ENCODE measurements at regions not wholly inside any gene's neighbourhood (a gene's known extent, or its start where the extent isn't known, plus 50 kb on each side); places are given as distances from the start of the nearest gene placed in this dataset.

DNA sequence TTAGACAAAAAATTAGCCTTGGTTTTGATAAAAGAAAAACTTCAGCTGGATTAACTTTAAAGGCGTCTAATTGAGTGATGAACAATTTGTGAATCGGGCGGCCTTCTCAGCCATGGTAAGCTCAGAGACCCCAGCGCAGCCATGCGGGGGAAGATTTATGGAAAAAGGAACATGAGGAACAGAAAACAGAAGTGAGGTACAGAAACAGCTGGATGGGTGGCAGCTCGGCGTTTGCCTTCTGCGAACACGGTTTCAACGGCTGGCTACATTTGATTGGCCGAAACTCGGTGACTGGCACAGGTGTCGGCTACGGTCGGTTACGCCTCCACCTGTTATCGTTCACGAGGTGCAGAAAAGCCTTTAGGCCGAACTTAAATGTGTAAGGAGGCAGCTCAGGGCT is 401.4 kb upstream of the FAT1 start:
- ATAC-seq (ENCODE audit: low read depth) (no peak), DNase-seq (no peak)
- Histone ChIP-seq H2AFZ (ENCODE audit: insufficient read depth, low read depth, low read length, poor library complexity, severe bottlenecking) (no peak overlapping the region), H3K9ac (ENCODE audit: low read length) (no peak overlapping the region), H4K20me1 (ENCODE audit: control insufficient read depth, insufficient read depth, low read length, poor library complexity, severe bottlenecking) (no peaks in the 10 kb centered on the region), H3K9me3 (ENCODE audit: control extremely low read depth in 1 of 3, control insufficient read depth in 2 of 3, insufficient read depth in 1 of 3, low read length in 2 of 3) (peaks cover 0 to 13% (median 2%) of the 10 kb centered on the region in 3 donors), H3K27me3 (replicated peaks in 1 of 4; ENCODE audit: control extremely low read depth in 1 of 4, control insufficient read depth in 3 of 4, insufficient read depth in 4 of 4, low read length in 3 of 4) (no peaks in the 10 kb centered on the region), H3K4me1 (ENCODE audit: control insufficient read depth in 2 of 2, insufficient read depth in 2 of 2, low read length in 2 of 2) (no peaks in the 10 kb centered on the region), H3K79me2 (ENCODE audit: control insufficient read depth, insufficient read depth, low read length) (no peaks in the 10 kb centered on the region), H3K27ac (ENCODE audit: low read length in 2 of 2) (no peak overlapping the region), H3K4me2 (replicated peaks; ENCODE audit: low read depth, low read length, poor library complexity, severe bottlenecking) (no peak overlapping the region), H3K4me3 (ENCODE audit: control extremely low read depth in 1 of 5, extremely low read depth in 1 of 5, insufficient read depth in 1 of 5, low read depth in 2 of 5, low read length in 4 of 5) (no peak overlapping the region), H3K36me3 (replicated peaks in 1 of 2; ENCODE audit: control extremely low read depth in 1 of 2, control insufficient read depth in 1 of 2, extremely low read depth in 1 of 2, insufficient read depth in 2 of 2, low read length in 1 of 2) (no peaks in the 10 kb centered on the region)
- no peaks in the 10 kb centered on the region for H3K4me1 Mint-ChIP-seq
- WGBS (ENCODE audit: insufficient coverage) = 98% methylated on average over 18 of the region's 19 CpGs
- TF ChIP-seq, protein P1, sequence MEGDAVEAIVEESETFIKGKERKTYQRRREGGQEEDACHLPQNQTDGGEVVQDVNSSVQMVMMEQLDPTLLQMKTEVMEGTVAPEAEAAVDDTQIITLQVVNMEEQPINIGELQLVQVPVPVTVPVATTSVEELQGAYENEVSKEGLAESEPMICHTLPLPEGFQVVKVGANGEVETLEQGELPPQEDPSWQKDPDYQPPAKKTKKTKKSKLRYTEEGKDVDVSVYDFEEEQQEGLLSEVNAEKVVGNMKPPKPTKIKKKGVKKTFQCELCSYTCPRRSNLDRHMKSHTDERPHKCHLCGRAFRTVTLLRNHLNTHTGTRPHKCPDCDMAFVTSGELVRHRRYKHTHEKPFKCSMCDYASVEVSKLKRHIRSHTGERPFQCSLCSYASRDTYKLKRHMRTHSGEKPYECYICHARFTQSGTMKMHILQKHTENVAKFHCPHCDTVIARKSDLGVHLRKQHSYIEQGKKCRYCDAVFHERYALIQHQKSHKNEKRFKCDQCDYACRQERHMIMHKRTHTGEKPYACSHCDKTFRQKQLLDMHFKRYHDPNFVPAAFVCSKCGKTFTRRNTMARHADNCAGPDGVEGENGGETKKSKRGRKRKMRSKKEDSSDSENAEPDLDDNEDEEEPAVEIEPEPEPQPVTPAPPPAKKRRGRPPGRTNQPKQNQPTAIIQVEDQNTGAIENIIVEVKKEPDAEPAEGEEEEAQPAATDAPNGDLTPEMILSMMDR (IDR thresholded peaks at IDR 0.05) = no peak
- TF ChIP-seq EZH2 (IDR thresholded peaks at IDR 0.05; ENCODE audit: borderline replicate concordance, insufficient read depth, low read depth, low read length, poor library complexity, severe bottlenecking) = no peak
- CTCF ChIA-PET = interaction anchor here (1.4 kb wide), 1 partner anchor 16 kb away, joined by 3 read pairs; no protein-coding TSS in a partner anchor
- intact Hi-C loops (cut with micrococcal nuclease) = no loop called here
- H3K27me3 Mint-ChIP-seq = no peaks in the 10 kb centered on the region
- no peak overlapping the region for H3K27ac Mint-ChIP-seq
- POLR2A ChIA-PET = no interaction called here
- no peak overlapping the region for H3K4me3 Mint-ChIP-seq
- H3K9me3 Mint-ChIP-seq (ENCODE audit: insufficient read depth) = no peaks in the 10 kb centered on the region

DNA sequence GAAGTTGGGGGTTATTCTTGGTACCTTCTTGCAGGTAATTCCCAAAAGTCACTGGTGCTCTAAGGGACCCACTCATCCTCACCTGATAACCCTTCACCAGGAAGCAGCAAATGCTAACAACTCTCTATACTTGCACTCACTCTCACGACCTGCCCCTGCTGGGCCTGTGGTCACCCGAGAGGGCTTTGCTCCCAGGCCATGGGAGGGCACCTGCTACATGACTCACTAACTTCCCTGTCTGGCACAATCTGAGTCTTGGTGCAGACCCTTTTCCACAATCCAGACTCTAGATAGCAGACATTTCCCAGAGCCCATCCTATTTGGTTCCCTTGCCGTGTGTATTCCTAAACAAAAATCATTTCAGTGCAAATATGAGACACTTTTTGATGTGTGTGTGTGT is 403.8 kb upstream of the FAT1 start:
- intact Hi-C loops (cut with micrococcal nuclease) = no loop called here
- H2AFZ ChIP-seq (ENCODE audit: insufficient read depth, low read depth, low read length, poor library complexity, severe bottlenecking) = no peak overlapping the region
- no peaks in the 10 kb centered on the region for H3K79me2 ChIP-seq (ENCODE audit: control insufficient read depth, insufficient read depth, low read length)
- DNase-seq (no peak), ATAC-seq (ENCODE audit: low read depth) (no peak)
- no peak overlapping the region for H3K4me3 Mint-ChIP-seq
- WGBS (ENCODE audit: insufficient coverage) = 75% methylated on average over 2 of the region's 3 CpGs
- TF ChIP-seq, protein P1 (IDR thresholded peaks at IDR 0.05) = no peak
- TF ChIP-seq EZH2 (IDR thresholded peaks at IDR 0.05; ENCODE audit: borderline replicate concordance, insufficient read depth, low read depth, low read length, poor library complexity, severe bottlenecking) = no peak
- H3K27me3 Mint-ChIP-seq = no peaks in the 10 kb centered on the region
- H3K9ac ChIP-seq (ENCODE audit: low read length) = no peak overlapping the region
- no peak overlapping the region for H3K27ac Mint-ChIP-seq
- CTCF ChIA-PET = no interaction called here
- H3K9me3 Mint-ChIP-seq (ENCODE audit: insufficient read depth) = peaks cover 3% of the 10 kb centered on the region
- no peaks in the 10 kb centered on the region for H4K20me1 ChIP-seq (ENCODE audit: control insufficient read depth, insufficient read depth, low read length, poor library complexity, severe bottlenecking)
- no peaks in the 10 kb centered on the region for H3K4me1 ChIP-seq (ENCODE audit: control insufficient read depth in 2 of 2, insufficient read depth in 2 of 2, low read length in 2 of 2)
- H3K4me2 ChIP-seq (replicated peaks; ENCODE audit: low read depth, low read length, poor library complexity, severe bottlenecking) = no peak overlapping the region
- POLR2A ChIA-PET = no interaction called here
- H3K27ac ChIP-seq (ENCODE audit: low read length in 2 of 2) = no peak overlapping the region
- H3K9me3 ChIP-seq (ENCODE audit: control extremely low read depth in 1 of 3, control insufficient read depth in 2 of 3, insufficient read depth in 1 of 3, low read length in 2 of 3) = peaks cover 0 to 13% (median 2%) of the 10 kb centered on the region in 3 donors
- H3K27me3 ChIP-seq (replicated peaks in 1 of 4; ENCODE audit: control extremely low read depth in 1 of 4, control insufficient read depth in 3 of 4, insufficient read depth in 4 of 4, low read length in 3 of 4) = no peaks in the 10 kb centered on the region
- H3K4me3 ChIP-seq (ENCODE audit: control extremely low read depth in 1 of 5, extremely low read depth in 1 of 5, insufficient read depth in 1 of 5, low read depth in 2 of 5, low read length in 4 of 5) = no peak overlapping the region
- no peaks in the 10 kb centered on the region for H3K36me3 ChIP-seq (replicated peaks in 1 of 2; ENCODE audit: control extremely low read depth in 1 of 2, control insufficient read depth in 1 of 2, extremely low read depth in 1 of 2, insufficient read depth in 2 of 2, low read length in 1 of 2)
- H3K4me1 Mint-ChIP-seq = no peaks in the 10 kb centered on the region

Data from B cell (primary cell).